A549 (cell line): ENCODE measurements at regions not wholly inside any gene's neighbourhood (a gene's known extent, or its start where the extent isn't known, plus 50 kb on each side); places are given as distances from the start of the nearest gene placed in this dataset.

Source experiments
- ATAC-seq, 2 experiments: fragments of 200-7000 bp in 1 of 2; fragments of >200 bp in 1 of 2; cut with Nextera tagmentation in 1 of 2; cut with Tn5 transposase in 1 of 2; 3 replicates each; pipeline versions ENCODE4 v1.8.0 to v1.9.1; 2018 to 2020; ENCODE audit warnings: mild to moderate bottlenecking in 1 of 2, moderate library complexity in 1 of 2
- CTCF ChIA-PET: fragments of 300-600 bp; sonication (Branson Sonifier 250); formaldehyde crosslinking; extraction: SDS; loops from one replicate; lab custom pipeline; 2021; ENCODE audit warnings: antibody characterized with exemption, inconsistent platforms; lab: Yijun Ruan, JAX
- POLR2A ChIA-PET: fragments of 350-600 bp; formaldehyde crosslinking; extraction: SDS; loops from one replicate; lab custom pipeline; 2021; ENCODE audit warnings: antibody characterized with exemption, inconsistent platforms; lab: Yijun Ruan, JAX
- DNase-seq, 2 experiments: peaks; one replicate each; pipeline versions ENCODE4 v3.0.0 to v3.0.0-alpha.2; 2011 to 2016; ENCODE audit warnings: low read depth in 1 of 2, low spot score in 1 of 2
- FAIRE-seq: peaks from 2 replicates; lab custom pipeline; 2011; peaks lifted over from hg19 to GRCh38; lab: Jason Lieb, UNC
- H3K27ac ChIP-seq, 2 experiments: fragments of >200 bp; sonication (Bioruptor Twin); formaldehyde crosslinking; 3 replicates each; pipeline ENCODE4 v1.5.1; 2016 to 2017
- H3K4me1 ChIP-seq: fragments of >200 bp; sonication (Bioruptor Twin); formaldehyde crosslinking; 3 replicates; pipeline ENCODE4 v1.6.1; 2016
- H3K4me2 ChIP-seq: fragments of >200 bp; sonication (Bioruptor Twin); formaldehyde crosslinking; 3 replicates; pipeline ENCODE4 v1.6.1; 2016
- H3K4me3 ChIP-seq: fragments of >200 bp; sonication (Bioruptor Twin); formaldehyde crosslinking; 3 replicates; pipeline ENCODE4 v1.5.1; 2016
- H3K9me3 ChIP-seq: fragments of >200 bp; sonication (Bioruptor Twin); formaldehyde crosslinking; 3 replicates; pipeline ENCODE4 v1.6.1; 2016
- BCL3 ChIP-seq: fragments of >200 bp; sonication (Bioruptor Twin); formaldehyde crosslinking; IDR thresholded peaks from 3 replicates; pipeline ENCODE4 v1.6.1; 2016
- BHLHE40 ChIP-seq: IDR thresholded peaks from 2 replicates; pipeline ENCODE4 v1.6.1; 2012; ENCODE audit warnings: low read depth, low read length, inconsistent platforms
- CEBPB ChIP-seq, 2 experiments: fragments of >200 bp in 1 of 2; sonication (Bioruptor Twin) in 1 of 2; formaldehyde crosslinking in 1 of 2; IDR thresholded peaks; 2 replicates each; pipeline ENCODE4 v1.6.1; 2012 to 2016
- CHD2 ChIP-seq: fragments of 150-350 bp; IDR thresholded peaks from 2 replicates; pipeline ENCODE4 v1.6.1; 2014; ENCODE audit warnings: low read length; ENCODE audit not compliant: partially characterized antibody
- CHD4 ChIP-seq: fragments of 200-600 bp; sonication (generic); IDR thresholded peaks from 2 replicates; pipeline ENCODE4 v1.6.1; 2016; ENCODE audit warnings: antibody characterized with exemption, mild to moderate bottlenecking, borderline replicate concordance
- EHF ChIP-seq: fragments of 250-450 bp; sonication (Bioruptor Pico); IDR thresholded peaks from 2 replicates; pipeline ENCODE4 v1.5.0; 2020; ENCODE audit warnings: mild to moderate bottlenecking
- EHMT2 ChIP-seq: fragments of 200-600 bp; sonication (generic); IDR thresholded peaks from 2 replicates; pipeline ENCODE4 v1.6.1; 2016; ENCODE audit warnings: antibody characterized with exemption, low read depth, mild to moderate bottlenecking, moderate library complexity
- EP300 ChIP-seq, 2 experiments: fragments of >200 bp; sonication (Bioruptor Twin); formaldehyde crosslinking; IDR thresholded peaks; 2 replicates in 1 of 2; 3 replicates in 1 of 2; pipeline ENCODE4 v1.6.1; 2016 to 2017
- ESRRA ChIP-seq: fragments of 150-350 bp; IDR thresholded peaks from 2 replicates; pipeline ENCODE4 v1.6.1; 2014; ENCODE audit warnings: mild to moderate bottlenecking, low read length, borderline replicate concordance
- FOSL2 ChIP-seq, 2 experiments: fragments of 450-650 bp in 1 of 2; fragments of >200 bp in 1 of 2; sonication (Bioruptor Twin) in 1 of 2; formaldehyde crosslinking; IDR thresholded peaks; 2 replicates each; pipeline versions ENCODE4 v1.5.0 to v1.6.1; 2016 to 2020; ENCODE audit warnings: mild to moderate bottlenecking in 1 of 2, moderate library complexity in 1 of 2
- GATA3 ChIP-seq: IDR thresholded peaks from 2 replicates; pipeline ENCODE4 v1.6.1; 2012; ENCODE audit warnings: borderline replicate concordance
- HDAC2 ChIP-seq: fragments of 200-600 bp; sonication (generic); IDR thresholded peaks from 2 replicates; pipeline ENCODE4 v1.6.1; 2016
- HOXB5 ChIP-seq: fragments of 250-450 bp; sonication (Bioruptor Pico); IDR thresholded peaks from 2 replicates; pipeline ENCODE4 v1.5.0; 2020; ENCODE audit warnings: mild to moderate bottlenecking, moderate library complexity
- KDM1A ChIP-seq: fragments of 200-600 bp; sonication (generic); IDR thresholded peaks from 2 replicates; pipeline ENCODE4 v1.6.1; 2016; ENCODE audit warnings: low read depth, mild to moderate bottlenecking
- KDM5A ChIP-seq: fragments of 200-600 bp; sonication (generic); IDR thresholded peaks from 2 replicates; pipeline ENCODE4 v1.6.1; 2016; ENCODE audit warnings: antibody characterized with exemption, mild to moderate bottlenecking
- MAFK ChIP-seq: fragments of 450-650 bp; IDR thresholded peaks from 2 replicates; pipeline ENCODE4 v1.6.1; 2014; ENCODE audit not compliant: partially characterized antibody
- PHF8 ChIP-seq: fragments of 200-600 bp; sonication (generic); IDR thresholded peaks from 2 replicates; pipeline ENCODE4 v1.6.1; 2016; ENCODE audit warnings: low read depth, mild to moderate bottlenecking, antibody characterized with exemption, moderate library complexity, borderline replicate concordance
- POLR2A ChIP-seq: IDR thresholded peaks from 2 replicates; pipeline ENCODE4 v1.6.1; 2012; ENCODE audit warnings: mild to moderate bottlenecking, low read length
- RAD21 ChIP-seq, 2 experiments: fragments of >200 bp in 1 of 2; sonication (Bioruptor Twin) in 1 of 2; formaldehyde crosslinking in 1 of 2; IDR thresholded peaks in 1 of 2; conservative IDR thresholded peaks in 1 of 2; 2 replicates in 1 of 2; 3 replicates in 1 of 2; pipeline ENCODE4 v1.6.1; 2012 to 2018; ENCODE audit warnings: inconsistent platforms in 1 of 2
- SREBF2 ChIP-seq: fragments of 450-650 bp; IDR thresholded peaks from 2 replicates; pipeline ENCODE4 v1.6.1; 2014; ENCODE audit warnings: mild to moderate bottlenecking, moderate library complexity
- TP53 ChIP-seq: fragments of 250-450 bp; sonication (Bioruptor Pico); IDR thresholded peaks from 2 replicates; pipeline ENCODE4 v1.5.0; 2021; ENCODE audit warnings: mild to moderate bottlenecking, moderate library complexity
- WGBS: methylation state at CpG from one replicate; pipeline ENCODE4 v1.1.6; 2017; ENCODE audit errors: missing lambda C conversion rate; 5-methylcytosine and 5-hydroxymethylcytosine counted together

GRCh38 chr18:1559563-1559962 is 654.9 kb downstream of the ADCYAP1 start (continued):
- TF ChIP-seq MAFK, result no peak

GRCh38 chr18:1564793-1565192 is 660.1 kb downstream of the ADCYAP1 start:
- CTCF ChIA-PET, result no interaction called here
- DNase-seq, result no peak
- Histone ChIP-seq H3K27ac (no peak overlapping the region), H3K4me1 (no peaks in the 10 kb centered on the region), H3K4me3 (no peak overlapping the region), H3K9me3 (no peaks in the 10 kb centered on the region), H3K4me2 (no peak overlapping the region)
- WGBS, result 0% methylated on average over 3 of the region's 3 CpGs
- POLR2A ChIA-PET, result no interaction called here
- TF ChIP-seq CEBPB (IDR thresholded peaks at IDR 0.05), result no peak
- no peak for TF ChIP-seq KDM5A
- TF ChIP-seq BCL3, result no peak
- TF ChIP-seq FOSL2 (IDR thresholded peaks at IDR 0.05), result no peak
- TF ChIP-seq FOSL2 (CRISPR knock-in tag; IDR thresholded peaks at IDR 0.05), result no peak
- TF ChIP-seq BHLHE40, result no peak
- no peak for ATAC-seq
- no peak for FAIRE-seq

GRCh38 chr18:1571206-1571605 is 666.5 kb downstream of the ADCYAP1 start:
- no peak for DNase-seq
- no peaks in the 10 kb centered on the region for H3K9me3 ChIP-seq
- no peak for FAIRE-seq
- no peak for ATAC-seq
- no peaks in the 10 kb centered on the region for H3K4me1 ChIP-seq
- no peak overlapping the region for H3K27ac ChIP-seq
- no peak for TF ChIP-seq EHMT2
- TF ChIP-seq PHF8, result no peak
- TF ChIP-seq GATA3, result no peak
- TF ChIP-seq MAFK, result no peak
- WGBS, result 0% methylated on average over 2 of the region's 2 CpGs
- no peak overlapping the region for H3K4me2 ChIP-seq
- ChIA-PET CTCF (interaction anchor here (1.0 kb wide), 1 partner anchor 29 kb away, joined by 3 read pairs; no protein-coding TSS in a partner anchor), POLR2A (no interaction called here)
- no peak overlapping the region for H3K4me3 ChIP-seq

- ATAC-seq (no peak), FAIRE-seq (no peak), DNase-seq (no peak)
- ChIA-PET CTCF (no interaction called here), POLR2A (no interaction called here)
- TF ChIP-seq PHF8 (no peak), FOSL2 (IDR thresholded peaks at IDR 0.05) (no peak), FOSL2 (CRISPR knock-in tag; IDR thresholded peaks at IDR 0.05) (no peak), KDM1A (no peak), TP53 (CRISPR knock-in tag) (no peak), CHD2 (no peak), BCL3 (no peak), CHD4 (no peak), EP300 (IDR thresholded peaks at IDR 0.05) (no peak), EHF (CRISPR knock-in tag) (no peak), SREBF2 (no peak), BHLHE40 (no peak), ESRRA (no peak), HOXB5 (CRISPR knock-in tag) (no peak), HDAC2 (no peak), RAD21 (conservative IDR thresholded peaks at IDR 0.05 in 1 of 2, IDR thresholded peaks at IDR 0.05 in 1 of 2) (no peak), POLR2A (no peak)
- Histone ChIP-seq H3K27ac (no peak overlapping the region), H3K9me3 (no peaks in the 10 kb centered on the region), H3K4me1 (no peaks in the 10 kb centered on the region), H3K4me2 (no peak overlapping the region), H3K4me3 (no peak overlapping the region)
- 3% methylated on average over 5 of the region's 5 CpGs for WGBS
Observed at GRCh38 chr18:1573732-1574131, 669.1 kb downstream of the ADCYAP1 start.
